SK-N-MC (cell line): ENCODE measurements at regions not wholly inside any gene's neighbourhood (a gene's known extent, or its start where the extent isn't known, plus 50 kb on each side); places are given as distances from the start of the nearest gene placed in this dataset.

ENCODE experiments used
- EZH2 ChIP-seq: fragments of 200-600 bp; sonication (generic); IDR thresholded peaks from one replicate; pipeline ENCODE4 v1.6.1; 2017; ENCODE audit warnings: antibody characterized with exemption
- FOXP2 ChIP-seq: optimal IDR thresholded peaks from 2 replicates; pipeline ENCODE3; 2011; ENCODE audit warnings: mild to moderate bottlenecking, moderate library complexity; ENCODE audit not compliant: insufficient read depth; ENCODE audit errors: extremely low read length, control extremely low read depth
- POLR2AphosphoS5 ChIP-seq: IDR thresholded peaks from 2 replicates; pipeline ENCODE4 v1.6.1; 2012; ENCODE audit warnings: mild to moderate bottlenecking, low read depth, low read length, borderline replicate concordance

DNA sequence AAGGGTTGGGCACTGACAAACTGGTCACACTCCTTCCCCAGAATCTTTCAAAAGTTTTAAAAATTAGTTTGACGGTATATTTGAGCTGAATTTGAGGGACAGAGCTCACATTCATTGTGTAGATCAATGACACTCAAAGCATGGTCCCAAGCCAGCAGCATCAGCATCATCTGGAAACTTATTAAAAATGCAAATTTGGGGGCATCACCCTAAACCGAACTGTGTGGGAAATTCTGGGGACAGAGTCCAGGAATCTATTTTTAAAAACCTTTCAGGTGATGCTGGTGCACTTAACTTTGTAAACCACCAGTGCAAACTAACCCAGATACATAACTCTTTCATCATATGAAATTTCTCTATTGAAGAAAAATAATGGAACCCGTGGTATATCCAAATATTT is 58.1 kb upstream of the MTAP start:
- TF ChIP-seq EZH2: no peak
- no peak for TF ChIP-seq POLR2AphosphoS5
- no peak for TF ChIP-seq FOXP2
